Kasumi-1 (cell line): ENCODE measurements at regions not wholly inside any gene's neighbourhood (a gene's known extent, or its start where the extent isn't known, plus 50 kb on each side); places are given as distances from the start of the nearest gene placed in this dataset.

ENCODE experiments used
- DNase-seq, 2 experiments: peaks; one replicate each; lab custom pipeline; 2025; lab: John Stamatoyannopoulos, UW

DNA sequence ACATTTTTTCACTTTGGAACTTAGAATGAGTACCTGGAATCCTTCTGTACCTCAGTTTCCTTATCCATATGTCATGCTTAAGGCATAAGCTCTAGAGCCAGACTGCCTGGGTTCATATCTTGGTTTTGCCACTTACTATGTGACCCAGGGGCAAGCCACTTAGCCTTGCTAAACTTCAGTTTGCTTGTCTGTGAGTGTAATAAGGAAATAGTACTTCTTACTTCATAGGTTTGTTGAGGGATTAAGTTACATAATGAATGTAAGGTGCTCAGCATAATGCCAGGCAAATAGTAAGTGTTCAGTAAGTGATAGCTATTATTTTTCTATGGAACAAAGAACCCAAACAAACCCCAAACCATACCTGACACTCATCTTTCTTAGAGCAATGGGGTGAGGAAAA is 225.1 kb downstream of the BCAT1 start:
- no peak for DNase-seq

DNA sequence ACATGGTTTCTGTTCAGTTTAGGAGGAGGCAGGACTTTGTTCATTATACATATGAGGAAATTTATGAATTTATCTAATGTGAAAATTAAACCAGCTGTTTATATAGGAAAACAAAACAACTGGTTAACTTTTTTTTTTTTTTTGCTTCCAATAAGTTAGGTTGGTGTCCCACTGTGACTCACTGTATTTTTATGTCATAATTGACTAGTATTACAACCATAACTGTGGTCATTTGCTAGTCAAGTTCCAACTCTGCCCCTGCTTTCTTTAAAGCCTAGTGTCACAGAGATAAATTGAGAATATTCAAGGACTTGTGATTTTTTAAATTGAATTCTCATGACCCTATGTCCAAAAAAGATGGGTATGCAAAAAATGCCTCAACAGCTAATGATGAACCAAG is 227.7 kb downstream of the BCAT1 start:
- DNase-seq = no peak

DNA sequence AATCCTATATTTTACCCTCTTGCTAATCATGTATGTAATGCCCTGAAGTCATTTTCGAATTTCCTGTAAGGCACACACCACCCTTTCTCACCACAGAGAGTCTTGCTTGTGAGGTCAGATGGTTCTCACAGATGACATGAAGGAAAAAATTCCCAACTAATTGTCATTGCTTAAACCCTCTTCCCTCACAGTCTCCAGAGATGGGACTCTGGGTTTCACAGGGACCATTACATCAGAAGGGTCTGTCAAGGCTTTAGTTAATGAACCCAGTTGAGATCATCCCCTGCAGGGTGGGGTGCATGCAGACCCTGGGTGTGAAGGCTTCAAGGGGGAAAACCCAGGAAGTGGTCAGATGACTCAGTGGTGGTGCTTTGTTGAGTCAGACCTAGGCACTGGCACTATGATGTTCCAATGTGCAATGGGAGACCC is 229.6 kb downstream of the BCAT1 start:
- no peak for DNase-seq

GRCh38 chr12:24718617-24719016 is 230.3 kb downstream of the BCAT1 start:
- no peak for DNase-seq

DNA sequence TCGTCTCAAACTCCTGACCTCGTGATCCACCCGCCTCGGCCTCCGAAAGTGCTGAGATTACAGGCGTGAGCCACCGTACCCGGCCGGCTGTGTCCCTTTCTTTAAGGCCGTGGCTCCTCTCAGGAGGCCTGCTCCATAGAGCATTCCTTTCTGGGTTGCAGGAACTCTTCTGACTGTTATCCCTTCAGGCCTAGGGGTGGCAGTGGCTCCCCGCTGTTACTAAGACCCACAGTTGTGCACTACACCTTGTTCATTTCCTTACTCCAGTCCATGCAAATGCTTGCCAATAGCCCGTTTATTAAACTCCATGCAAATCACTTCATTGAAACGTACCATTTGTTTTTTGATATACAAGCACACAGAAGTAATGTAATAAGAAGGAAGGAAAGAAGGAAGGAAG is 234.7 kb downstream of the BCAT1 start:
- DNase-seq = no peak

DNA sequence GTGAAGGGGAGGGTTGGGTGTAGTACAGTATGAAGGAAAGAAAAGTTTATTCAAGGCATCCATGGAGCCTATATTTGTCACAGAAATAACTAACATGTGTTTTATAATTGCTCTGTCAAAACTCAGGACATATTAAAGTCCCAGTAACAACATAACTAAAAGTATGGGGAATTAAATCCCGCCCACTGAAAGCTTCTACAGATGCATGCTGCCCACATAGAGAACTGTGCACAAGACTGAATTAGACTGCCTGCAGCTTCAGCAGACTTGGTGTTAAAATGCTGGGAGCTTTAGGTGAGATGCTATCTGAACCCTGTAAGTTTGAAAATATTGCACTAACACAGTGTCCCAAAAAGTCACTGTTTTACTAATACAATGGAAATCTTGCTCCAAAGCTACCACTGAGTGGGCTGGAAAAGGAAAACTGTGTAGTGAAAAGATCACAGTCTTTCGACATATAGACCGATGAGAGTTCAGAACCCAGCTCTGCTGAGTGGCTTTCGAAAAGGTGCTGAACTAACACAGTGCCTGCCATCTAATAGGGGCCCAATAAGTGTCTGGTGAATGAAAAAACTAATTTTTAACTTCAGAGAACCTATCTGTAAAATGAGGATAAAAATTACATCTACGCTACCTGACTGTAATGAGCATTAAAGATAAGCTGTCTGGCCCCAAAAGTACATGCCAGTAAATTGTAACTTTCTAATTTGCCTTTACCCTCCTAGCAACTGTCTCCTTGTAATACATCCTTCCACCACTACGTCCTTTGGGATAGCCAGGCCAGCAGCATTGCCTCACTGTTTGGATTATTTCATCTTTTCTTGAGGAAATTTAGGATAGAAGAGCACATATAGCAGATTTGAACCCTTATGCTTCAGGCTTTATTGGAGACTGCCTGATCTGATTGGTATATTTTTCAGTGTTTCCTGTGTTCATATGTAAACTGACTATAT is 237.6 kb downstream of the BCAT1 start:
- DNase-seq = no peak

DNA sequence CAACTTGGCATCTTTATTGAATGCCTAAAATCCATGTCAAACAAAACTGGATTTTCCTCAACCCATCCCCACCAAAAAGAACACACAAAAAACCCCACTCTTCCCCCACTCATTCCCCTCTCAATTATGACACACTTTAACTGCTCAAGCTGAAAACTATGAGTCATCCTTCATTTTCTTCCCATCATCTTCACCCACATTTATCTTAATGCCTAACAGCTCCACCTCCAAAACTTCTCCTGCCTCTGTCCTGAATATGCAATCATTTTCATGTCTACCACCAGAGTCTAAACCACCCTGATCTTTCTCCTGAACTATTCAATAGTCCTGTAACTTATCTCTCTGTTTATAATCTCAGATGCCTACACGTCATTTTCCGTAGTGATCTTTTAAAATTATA is 239.7 kb downstream of the BCAT1 start:
- no peak for DNase-seq

DNA sequence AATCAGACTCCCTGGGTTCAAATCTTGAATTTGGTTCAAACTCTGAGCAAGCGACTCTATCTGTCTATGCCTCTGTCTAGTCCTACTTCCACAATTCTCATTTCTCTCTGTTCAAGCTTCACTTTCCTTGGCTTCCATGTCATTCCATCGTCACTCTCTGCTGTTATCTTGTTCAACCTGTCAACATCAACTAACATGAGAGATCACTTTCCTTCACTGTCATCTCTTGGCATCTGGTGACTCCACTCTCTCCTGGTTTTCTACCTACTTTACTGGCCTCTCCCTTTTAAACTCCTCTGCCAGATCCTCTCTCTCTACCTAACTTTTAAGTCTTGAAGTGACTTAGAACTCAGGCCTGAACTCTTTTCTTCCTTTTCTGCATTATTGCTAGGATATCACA is 240.2 kb downstream of the BCAT1 start:
- DNase-seq = no peak

- no peak for DNase-seq
Measured at GRCh38 chr12:24708043-24708442, 240.9 kb downstream of the BCAT1 start.

GRCh38 chr12:24707334-24707733 is 241.6 kb downstream of the BCAT1 start:
- DNase-seq = no peak

GRCh38 chr12:24705741-24706358 is 243.1 kb downstream of the BCAT1 start:
- DNase-seq = peak; percentile 25 to 48

- no peak for DNase-seq
Measured at GRCh38 chr12:24705216-24705615, 243.7 kb downstream of the BCAT1 start.

DNA sequence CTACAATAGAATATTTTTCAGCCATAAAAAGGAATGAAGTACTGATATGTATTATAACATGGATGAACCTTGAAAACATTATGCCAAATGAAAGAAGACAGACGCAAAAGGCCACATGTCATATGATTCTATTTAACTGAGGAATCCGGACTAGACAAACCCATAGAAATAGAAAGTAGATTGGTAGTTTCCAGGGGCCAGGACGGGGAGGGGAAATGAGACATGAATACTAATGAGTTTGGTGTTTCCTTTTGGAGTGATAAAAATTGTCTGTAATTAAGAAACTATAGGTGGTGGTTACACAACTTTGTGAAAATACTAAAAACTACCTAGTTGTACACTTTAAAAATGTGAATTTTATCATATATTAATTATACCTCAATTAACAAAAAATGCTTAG is 247.6 kb downstream of the BCAT1 start:
- no peak for DNase-seq

DNA sequence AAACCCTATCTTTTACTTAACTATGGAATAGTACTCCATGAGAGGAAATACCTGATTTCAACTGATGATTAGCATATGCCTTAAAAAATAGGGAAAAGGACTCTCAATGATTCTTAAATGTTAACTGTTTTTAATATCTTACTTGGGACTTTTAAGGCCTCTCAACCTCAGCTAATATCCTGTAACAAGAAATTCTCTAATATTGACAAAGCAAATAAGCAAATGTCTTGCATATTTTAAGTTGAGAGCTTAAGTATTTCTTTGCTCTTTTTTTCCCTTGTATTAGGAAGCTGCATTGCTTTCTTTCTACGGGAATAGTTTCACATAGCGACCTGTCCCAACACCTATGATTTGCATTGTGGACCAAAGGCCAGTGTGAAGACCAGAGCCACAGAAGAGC is 249.9 kb downstream of the BCAT1 start:
- no peak for DNase-seq

DNA sequence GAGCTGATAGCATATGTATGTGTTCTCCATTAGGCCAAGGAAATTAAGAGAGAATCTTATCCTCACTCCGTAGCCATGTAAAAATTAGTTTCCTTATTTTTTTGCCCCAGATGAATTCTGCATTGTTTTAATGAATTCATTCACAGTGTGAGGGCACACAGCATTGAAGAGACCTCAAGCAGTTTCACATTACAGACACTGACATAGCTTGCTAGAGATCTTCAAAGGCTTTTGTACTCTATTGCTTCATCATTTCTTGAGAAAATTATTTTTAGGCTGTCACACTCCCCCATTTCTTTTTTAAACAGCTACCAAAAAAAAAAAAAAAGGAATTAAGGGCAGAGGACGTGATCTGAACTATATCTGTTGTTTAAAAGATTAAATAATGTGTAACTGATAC is 251.1 kb downstream of the BCAT1 start:
- no peak for DNase-seq

GRCh38 chr12:24697295-24697694 is 251.6 kb downstream of the BCAT1 start:
- DNase-seq = no peak

DNA sequence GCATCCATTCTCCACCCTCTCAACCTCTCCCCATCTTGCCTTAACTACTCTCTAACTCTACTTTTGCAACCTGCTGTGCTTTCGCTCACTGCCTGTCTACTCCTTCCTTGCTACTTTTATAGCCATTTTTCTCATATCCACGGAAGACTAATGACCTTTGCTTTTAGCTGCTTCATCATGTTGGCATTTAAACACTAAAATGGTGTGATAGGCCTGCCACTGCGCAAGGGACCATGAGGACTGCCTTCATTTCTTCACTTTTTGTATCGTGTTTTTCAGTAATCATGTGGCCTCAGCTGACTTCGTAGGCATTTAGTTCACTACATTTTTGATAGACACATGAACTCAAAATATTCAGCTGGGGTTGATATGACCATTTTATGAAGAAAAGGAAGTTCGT is 252.1 kb downstream of the BCAT1 start:
- no peak for DNase-seq

- no peak for DNase-seq
Measured at GRCh38 chr12:24695657-24696329, 253.1 kb downstream of the BCAT1 start.

DNA sequence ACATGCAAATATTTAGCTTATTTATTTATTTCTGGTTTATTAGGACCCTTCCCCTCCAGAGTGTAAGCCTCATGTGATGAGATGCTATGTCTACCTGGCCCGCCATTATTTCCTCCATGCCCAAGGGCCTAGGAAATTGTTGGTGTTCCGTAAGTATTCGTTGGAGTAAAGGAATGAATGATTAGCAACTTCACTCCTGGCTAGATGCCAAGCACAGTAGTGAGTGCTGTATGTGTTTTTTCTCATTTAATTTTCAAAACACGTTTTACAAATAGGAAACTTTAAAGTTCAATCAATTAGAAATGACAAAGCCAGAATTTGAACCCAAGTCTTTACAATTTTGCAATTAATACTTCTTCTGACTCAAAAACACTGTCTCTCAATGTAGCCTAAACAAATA is 253.8 kb downstream of the BCAT1 start:
- no peak for DNase-seq

DNA sequence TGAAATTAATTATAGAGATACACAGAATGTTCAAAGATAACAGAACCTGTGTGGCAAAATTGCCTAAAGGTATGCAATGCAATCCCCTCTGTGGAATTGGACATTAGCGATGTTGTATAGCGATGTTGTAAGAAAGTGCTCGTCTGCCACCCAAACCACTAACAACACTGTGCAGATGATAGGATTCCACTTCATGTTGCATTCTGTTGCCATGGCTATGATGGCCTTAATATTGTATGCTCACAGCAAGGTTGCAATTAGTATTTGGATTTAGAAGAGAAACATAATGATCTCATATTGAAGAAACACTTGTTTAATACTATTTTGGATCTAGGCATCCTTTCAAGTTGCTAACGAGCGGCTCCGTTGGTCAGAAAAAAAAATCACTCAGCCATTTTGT is 260.3 kb downstream of the BCAT1 start:
- DNase-seq = no peak

DNA sequence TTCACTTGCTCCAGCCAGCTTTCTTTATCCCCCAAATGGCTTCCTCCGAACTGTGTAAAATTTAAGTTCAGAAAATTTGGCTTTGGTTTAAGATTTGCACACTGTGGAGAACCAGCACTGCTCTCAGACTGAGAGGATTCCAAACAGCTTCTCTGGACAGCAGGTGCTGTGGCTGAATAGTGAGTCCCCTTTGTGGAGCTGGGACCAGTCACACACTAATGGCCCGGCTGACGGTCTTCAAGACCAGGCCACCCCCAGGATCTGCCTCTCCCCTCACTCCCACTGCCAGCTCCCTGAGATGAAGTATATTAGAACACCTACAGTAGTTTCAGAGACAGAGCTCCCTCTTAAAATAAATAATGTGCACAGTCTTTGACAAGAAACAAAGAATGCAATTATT is 267.3 kb downstream of the BCAT1 start:
- no peak for DNase-seq

DNA sequence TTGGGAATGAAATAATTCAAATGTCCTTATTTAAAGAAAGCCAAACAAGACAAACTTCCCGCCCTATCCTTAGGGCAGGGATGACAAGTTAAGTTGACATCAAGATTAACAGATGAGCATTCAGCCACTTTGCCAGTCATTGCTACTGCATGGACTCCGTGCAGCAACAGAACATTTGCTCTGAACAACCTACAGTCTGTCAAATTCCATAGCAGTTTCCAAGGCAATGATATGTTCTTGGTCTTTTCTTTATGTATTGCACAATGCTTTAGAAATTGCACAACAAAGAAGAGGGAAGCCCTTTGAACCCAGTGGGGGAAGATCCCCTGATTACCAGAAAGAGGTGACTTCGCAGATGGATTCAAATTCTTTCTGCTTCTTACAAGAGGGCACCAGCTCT is 269.8 kb downstream of the BCAT1 start:
- DNase-seq = no peak

GRCh38 chr12:24678436-24678835 is 270.5 kb downstream of the BCAT1 start:
- DNase-seq = no peak
